ENCODE measurements at regions not wholly inside any gene's neighbourhood (a gene's known extent, or its start where the extent isn't known, plus 50 kb on each side); places are given as distances from the start of the nearest gene placed in this dataset.

- BruUV-seq (replicated peaks): no TSS peak
- WGBS (ENCODE audit: insufficient coverage, low coverage, missing lambda C conversion rate): 4% methylated on average over 9 of the region's 10 CpGs
- H3K79me2 ChIP-seq (ENCODE audit: control insufficient read depth, insufficient read depth, low read length): no peaks in the 10 kb centered on the region
- H3K9me1 ChIP-seq (ENCODE audit: control insufficient read depth, insufficient read depth, low read length): no peaks in the 10 kb centered on the region
- no peak overlapping the region for H2AFZ ChIP-seq (ENCODE audit: low read depth, low read length)
- TF ChIP-seq ZBED1 (IDR thresholded peaks at IDR 0.05): no peak
- TF ChIP-seq TRIM25 (IDR thresholded peaks at IDR 0.05; ENCODE audit: borderline replicate concordance): no peak
- no peaks in the 10 kb centered on the region for H3K9me3 ChIP-seq (replicated peaks; ENCODE audit: control insufficient read depth, insufficient read depth, low read depth, low read length)
- DNase-seq (ENCODE audit: extremely low read depth in 1 of 4, low spot score in 3 of 4) (no peak), FAIRE-seq (no peak), ATAC-seq (no peak)
- intact Hi-C loops (cut with micrococcal nuclease): no loop called here
- H4K20me1 ChIP-seq (replicated peaks; ENCODE audit: control insufficient read depth, insufficient read depth, low read length): no peaks in the 10 kb centered on the region
- ChIA-PET CTCF (ENCODE audit: low intra/inter-chr PET ratio) (no interaction called here), POLR2A (interaction anchor here (0.8 kb wide), 1 partner anchor 1883 kb away, joined by 4 read pairs; no protein-coding TSS in a partner anchor)
- no peaks in the 10 kb centered on the region for H3K36me3 ChIP-seq (ENCODE audit: control insufficient read depth, insufficient read depth, low read length)
- no peak overlapping the region for H3K9ac ChIP-seq (ENCODE audit: insufficient read depth in 1 of 2, low read depth in 2 of 2, low read length in 2 of 2)
- H3K4me2 ChIP-seq (ENCODE audit: insufficient read depth, low read length): no peak overlapping the region
- H3K27ac ChIP-seq (ENCODE audit: extremely low read depth, low read depth, low read length): no peak overlapping the region
- no peaks in the 10 kb centered on the region for H3K27me3 ChIP-seq (ENCODE audit: control insufficient read depth in 2 of 2, insufficient read depth in 2 of 2, low read length in 2 of 2)
- no peaks in the 10 kb centered on the region for H3K4me1 ChIP-seq (replicated peaks in 1 of 2; ENCODE audit: control insufficient read depth in 2 of 2, insufficient read depth in 2 of 2, low read length in 2 of 2)
- H3K4me3 ChIP-seq: no peak overlapping the region
- in situ Hi-C loops (cut with MboI): no loop called here
Observed at GRCh38 chr3:94873751-94874150, 810.9 kb downstream of the NSUN3 start.

GRCh38 chr3:94875149-94875548 lies 812.3 kb downstream of the NSUN3 start:
- no peaks in the 10 kb centered on the region for H3K9me1 ChIP-seq (ENCODE audit: control insufficient read depth, insufficient read depth, low read length)
- no peaks in the 10 kb centered on the region for H3K9me3 ChIP-seq (replicated peaks; ENCODE audit: control insufficient read depth, insufficient read depth, low read depth, low read length)
- H3K79me2 ChIP-seq (ENCODE audit: control insufficient read depth, insufficient read depth, low read length): no peaks in the 10 kb centered on the region
- no peak overlapping the region for H3K9ac ChIP-seq (ENCODE audit: insufficient read depth in 1 of 2, low read depth in 2 of 2, low read length in 2 of 2)
- ChIA-PET CTCF (ENCODE audit: low intra/inter-chr PET ratio) (no interaction called here), POLR2A (no interaction called here)
- in situ Hi-C loops (cut with MboI) (no loop called here), intact Hi-C loops (cut with micrococcal nuclease) (no loop called here)
- no peaks in the 10 kb centered on the region for H3K36me3 ChIP-seq (ENCODE audit: control insufficient read depth, insufficient read depth, low read length)
- H3K27ac ChIP-seq (ENCODE audit: extremely low read depth, low read depth, low read length): no peak overlapping the region
- H3K4me3 ChIP-seq: no peak overlapping the region
- no peak for TF ChIP-seq PREB (CRISPR knock-in tag; IDR thresholded peaks at IDR 0.05)
- no peak for TF ChIP-seq ZNF24 (IDR thresholded peaks at IDR 0.05)
- no peak for TF ChIP-seq NR2F6 (CRISPR knock-in tag; IDR thresholded peaks at IDR 0.05)
- TF ChIP-seq EWSR1 (IDR thresholded peaks at IDR 0.05; ENCODE audit: borderline replicate concordance, low read depth, partially characterized antibody): no peak
- no peak for TF ChIP-seq KLF16 (IDR thresholded peaks at IDR 0.05)
- TF ChIP-seq SUPT5H (IDR thresholded peaks at IDR 0.05): no peak
- TF ChIP-seq MIER1 (IDR thresholded peaks at IDR 0.05; ENCODE audit: low read depth): no peak
- TF ChIP-seq KLF10 (CRISPR knock-in tag; IDR thresholded peaks at IDR 0.05): no peak
- no peak for TF ChIP-seq E2F5 (CRISPR knock-in tag; IDR thresholded peaks at IDR 0.05)
- TF ChIP-seq NCOA2 (IDR thresholded peaks at IDR 0.05; ENCODE audit: partially characterized antibody in 2 of 2): no peak
- no peak for TF ChIP-seq HMG20A (CRISPR knock-in tag; conservative IDR thresholded peaks at IDR 0.05)
- no peak for TF ChIP-seq NFYB (IDR thresholded peaks at IDR 0.05; ENCODE audit: extremely low read depth, insufficient read length)
- TF ChIP-seq SMARCB1 (IDR thresholded peaks at IDR 0.05; ENCODE audit: insufficient read length, low read depth): no peak
- no TSS peak for BruUV-seq (replicated peaks)
- no peaks in the 10 kb centered on the region for H4K20me1 ChIP-seq (replicated peaks; ENCODE audit: control insufficient read depth, insufficient read depth, low read length)
- WGBS (ENCODE audit: insufficient coverage, low coverage, missing lambda C conversion rate): no CpG with 5 or more reads among the region's 1 CpG
- H3K4me1 ChIP-seq (replicated peaks in 1 of 2; ENCODE audit: control insufficient read depth in 2 of 2, insufficient read depth in 2 of 2, low read length in 2 of 2): no peaks in the 10 kb centered on the region
- no peak overlapping the region for H2AFZ ChIP-seq (ENCODE audit: low read depth, low read length)
- ATAC-seq: no peak
- FAIRE-seq: no peak
- no peak overlapping the region for H3K4me2 ChIP-seq (ENCODE audit: insufficient read depth, low read length)
- no peak for DNase-seq (ENCODE audit: extremely low read depth in 1 of 4, low spot score in 3 of 4)
- no peaks in the 10 kb centered on the region for H3K27me3 ChIP-seq (ENCODE audit: control insufficient read depth in 2 of 2, insufficient read depth in 2 of 2, low read length in 2 of 2)

Measured in K562 (cell line).